H1 (cell line): ENCODE measurements at regions not wholly inside any gene's neighbourhood (a gene's known extent, or its start where the extent isn't known, plus 50 kb on each side); places are given as distances from the start of the nearest gene placed in this dataset.

Source experiments
- CTCF ChIA-PET: fragments of 300-600 bp; sonication (Branson Sonifier 250); formaldehyde crosslinking; loops from one replicate; lab custom pipeline; 2021; ENCODE audit not compliant: partially characterized antibody; lab: Charles Lee
- POLR2A ChIA-PET: fragments of 300-600 bp; sonication (Branson Sonifier 250); formaldehyde crosslinking; loops from one replicate; lab custom pipeline; 2021; ENCODE audit warnings: inconsistent platforms; ENCODE audit not compliant: partially characterized antibody; lab: Charles Lee
- DNase-seq, 2 experiments: peaks; one replicate each; pipeline versions ENCODE4 v3.0.0 to v3.0.0-alpha.2; 2010 to 2022; ENCODE audit warnings: low spot score in 2 of 2, low read depth in 1 of 2, mixed read lengths in 1 of 2
- FAIRE-seq: peaks from 2 replicates; lab custom pipeline; 2011; peaks lifted over from hg19 to GRCh38; lab: Jason Lieb, UNC
- H2AFZ ChIP-seq: 2 replicates; pipeline ENCODE4 v1.8.1; 2012; ENCODE audit warnings: low read length, inconsistent platforms
- H2AK5ac ChIP-seq: 2 replicates; pipeline ENCODE4 v1.6.1; 2013; ENCODE audit warnings: low read depth, low read length
- H2BK120ac ChIP-seq: replicated peaks from 2 replicates; pipeline ENCODE3; 2013; ENCODE audit warnings: low read depth, low read length, inconsistent platforms
- H2BK12ac ChIP-seq: 2 replicates; pipeline ENCODE4 v1.6.1; 2013; ENCODE audit warnings: low read depth, low read length
- H2BK15ac ChIP-seq: 2 replicates; pipeline ENCODE4 v1.6.1; 2013; ENCODE audit warnings: low read length
- H2BK20ac ChIP-seq: 2 replicates; pipeline ENCODE4 v1.6.1; 2013; ENCODE audit warnings: low read length
- H2BK5ac ChIP-seq: 2 replicates; pipeline ENCODE4 v1.6.1; 2013; ENCODE audit warnings: low read depth, low read length
- H3K14ac ChIP-seq: 2 replicates; pipeline ENCODE4 v1.6.1; 2013; ENCODE audit warnings: inconsistent platforms; ENCODE audit not compliant: insufficient read length
- H3K18ac ChIP-seq: 2 replicates; pipeline ENCODE4 v1.6.1; 2013; ENCODE audit warnings: low read length; ENCODE audit errors: extremely low read depth
- H3K23ac ChIP-seq: 2 replicates; pipeline ENCODE4 v1.6.1; 2013; ENCODE audit warnings: inconsistent platforms; ENCODE audit not compliant: insufficient read length
- H3K23me2 ChIP-seq: 2 replicates; pipeline ENCODE4 v1.6.1; 2013; ENCODE audit warnings: low read depth, low read length
- H3K27ac ChIP-seq: 2 replicates; pipeline ENCODE4 v1.6.1; 2011; ENCODE audit warnings: low read depth, low read length, inconsistent platforms
- H3K27me3 ChIP-seq, 4 experiments: replicated peaks in 1 of 4; 1 replicate in 1 of 4; 2 replicates in 3 of 4; pipeline versions ENCODE4 v1.6.1 to v1.8.1; 2011 to 2013; ENCODE audit warnings: low read length in 3 of 4, mild to moderate bottlenecking in 3 of 4, inconsistent platforms in 2 of 4, mixed read lengths in 2 of 4, moderate library complexity in 1 of 4; ENCODE audit not compliant: control insufficient read depth in 3 of 4, insufficient read depth in 3 of 4; ENCODE audit errors: extremely low read depth in 1 of 4
- H3K36me3 ChIP-seq, 4 experiments: 2 replicates each; pipeline versions ENCODE4 v1.6.1 to v1.8.1; 2011 to 2013; ENCODE audit warnings: mild to moderate bottlenecking in 4 of 4, low read length in 3 of 4, moderate library complexity in 2 of 4, control low read depth in 1 of 4, inconsistent platforms in 1 of 4; ENCODE audit not compliant: insufficient read depth in 4 of 4, control insufficient read depth in 2 of 4
- H3K4ac ChIP-seq: replicated peaks from 2 replicates; pipeline ENCODE3; 2013; ENCODE audit warnings: low read length, low read depth, mixed read lengths, inconsistent platforms; ENCODE audit not compliant: insufficient read length
- H3K4me1 ChIP-seq, 4 experiments: replicated peaks in 1 of 4; 1 replicate in 1 of 4; 2 replicates in 3 of 4; pipeline versions ENCODE4 v1.6.1 to v1.8.1; 2011 to 2013; ENCODE audit warnings: low read length in 3 of 4, inconsistent platforms in 2 of 4, mixed read lengths in 1 of 4; ENCODE audit not compliant: insufficient read depth in 4 of 4, control insufficient read depth in 3 of 4
- H3K4me2 ChIP-seq, 2 experiments: 2 replicates each; pipeline versions ENCODE4 v1.6.1 to v1.8.1; 2011 to 2013; ENCODE audit warnings: low read depth in 2 of 2, low read length in 2 of 2, control low read depth in 1 of 2, inconsistent platforms in 1 of 2, mild to moderate bottlenecking in 1 of 2; ENCODE audit not compliant: insufficient read depth in 1 of 2
- H3K4me3 ChIP-seq, 4 experiments: fragments of 200-600, 300-600 bp in 1 of 4; sonication (generic), shearing (Covaris generic), sonication (Bioruptor Twin) in 1 of 4; 2 replicates each; pipeline versions ENCODE4 v1.5.1 to v1.8.1; 2011 to 2016; ENCODE audit warnings: low read length in 4 of 4, low read depth in 3 of 4, control low read depth in 2 of 4, inconsistent platforms in 2 of 4, mild to moderate bottlenecking in 2 of 4, mixed read lengths in 1 of 4, moderate library complexity in 1 of 4; ENCODE audit not compliant: insufficient read depth in 2 of 4; ENCODE audit errors: extremely low read depth in 1 of 4
- H3K56ac ChIP-seq: replicated peaks from 2 replicates; pipeline ENCODE3; 2013; ENCODE audit warnings: low read depth, mild to moderate bottlenecking, mixed read lengths, low read length, inconsistent platforms; ENCODE audit not compliant: insufficient read length
- H3K79me1 ChIP-seq: 2 replicates; pipeline ENCODE4 v1.6.1; 2013; ENCODE audit warnings: low read depth, low read length, control low read depth
- H3K79me2 ChIP-seq, 2 experiments: 2 replicates each; pipeline versions ENCODE4 v1.6.1 to v1.8.1; 2012 to 2013; ENCODE audit warnings: low read length in 2 of 2, mild to moderate bottlenecking in 2 of 2, inconsistent platforms in 1 of 2; ENCODE audit not compliant: insufficient read depth in 2 of 2, control insufficient read depth in 1 of 2
- H3K9ac ChIP-seq, 4 experiments: replicated peaks in 1 of 4; 1 replicate in 1 of 4; 2 replicates in 3 of 4; pipeline versions ENCODE4 v1.6.1 to v1.8.1; 2011 to 2013; ENCODE audit warnings: low read depth in 3 of 4, low read length in 3 of 4, control low read depth in 2 of 4, mild to moderate bottlenecking in 2 of 4, moderate library complexity in 2 of 4, inconsistent platforms in 1 of 4; ENCODE audit errors: extremely low read depth in 1 of 4
- H3K9me3 ChIP-seq, 2 experiments: 2 replicates each; pipeline versions ENCODE4 v1.6.1 to v1.8.1; 2012 to 2013; ENCODE audit warnings: mild to moderate bottlenecking in 2 of 2, moderate library complexity in 2 of 2, control low read depth in 1 of 2, inconsistent platforms in 1 of 2, low read depth in 1 of 2, low read length in 1 of 2, mixed read lengths in 1 of 2; ENCODE audit not compliant: insufficient read depth in 2 of 2
- H4K20me1 ChIP-seq, 2 experiments: replicated peaks in 1 of 2; 2 replicates each; pipeline versions ENCODE3 to v1.8.1; 2011 to 2013; ENCODE audit warnings: inconsistent platforms in 2 of 2, low read length in 2 of 2, mild to moderate bottlenecking in 1 of 2; ENCODE audit not compliant: insufficient read depth in 2 of 2, control insufficient read depth in 1 of 2
- H4K5ac ChIP-seq: 2 replicates; pipeline ENCODE4 v1.6.1; 2013; ENCODE audit warnings: low read length, low read depth, mixed read lengths, inconsistent platforms; ENCODE audit not compliant: insufficient read length
- H4K8ac ChIP-seq: 2 replicates; pipeline ENCODE4 v1.8.0; 2013; ENCODE audit warnings: mild to moderate bottlenecking, moderate library complexity, low read length, inconsistent platforms; ENCODE audit not compliant: insufficient read depth; ENCODE audit errors: extremely low read depth
- H4K91ac ChIP-seq: replicated peaks from 2 replicates; pipeline ENCODE3; 2013; ENCODE audit warnings: low read length, mixed read lengths, inconsistent platforms; ENCODE audit not compliant: insufficient read length
- ASH2L ChIP-seq: fragments of 200-600, 300-600 bp; sonication (generic); IDR thresholded peaks from one replicate; pipeline ENCODE4 v1.7.1; 2017; ENCODE audit warnings: low read length
- BACH1 ChIP-seq: IDR thresholded peaks from 2 replicates; pipeline ENCODE4 v1.6.1; 2012; ENCODE audit warnings: low read length, improper control_type of control experiment
- BCL11A ChIP-seq, 2 experiments: IDR thresholded peaks; one replicate each; pipeline ENCODE4 v1.6.1; 2011; ENCODE audit warnings: low read depth in 2 of 2, low read length in 2 of 2, mild to moderate bottlenecking in 2 of 2
- CBX5 ChIP-seq: fragments of 300-800, 300-1000 bp; sonication (generic); IDR thresholded peaks from 2 replicates; pipeline ENCODE4 v1.7.1; 2016; ENCODE audit warnings: antibody characterized with exemption, low read length, low read depth
- CREB1 ChIP-seq: IDR thresholded peaks from 2 replicates; pipeline ENCODE4 v1.6.1; 2012; ENCODE audit warnings: inconsistent platforms
- FOSL1 ChIP-seq: IDR thresholded peaks from 2 replicates; pipeline ENCODE4 v1.6.1; 2011; ENCODE audit warnings: mild to moderate bottlenecking, low read depth, low read length, moderate library complexity; ENCODE audit not compliant: insufficient read depth
- HDAC6 ChIP-seq: IDR thresholded peaks from one replicate; pipeline ENCODE4 v1.7.1; 2012; ENCODE audit warnings: low read depth, mild to moderate bottlenecking, inconsistent platforms, low read length, moderate library complexity
- JUND ChIP-seq: IDR thresholded peaks from 2 replicates; pipeline ENCODE4 v1.6.1; 2011; ENCODE audit warnings: mild to moderate bottlenecking, improper control_type of control experiment, low read length
- SIN3A ChIP-seq, 2 experiments: IDR thresholded peaks in 1 of 2; conservative IDR thresholded peaks in 1 of 2; 2 replicates each; pipeline ENCODE4 v1.6.1; 2011 to 2012; ENCODE audit warnings: low read length in 2 of 2, improper control_type of control experiment in 1 of 2, low read depth in 1 of 2, mild to moderate bottlenecking in 1 of 2
- SIRT6 ChIP-seq: IDR thresholded peaks from one replicate; pipeline ENCODE4 v1.7.1; 2012; ENCODE audit warnings: low read length, inconsistent platforms
- SIX5 ChIP-seq: IDR thresholded peaks from 2 replicates; pipeline ENCODE4 v1.6.1; 2011; ENCODE audit warnings: mild to moderate bottlenecking, low read depth, low read length
- SRF ChIP-seq: IDR thresholded peaks from 2 replicates; pipeline ENCODE4 v1.6.1; 2011; ENCODE audit warnings: mild to moderate bottlenecking, low read depth, low read length, moderate library complexity
- TAF1 ChIP-seq: IDR thresholded peaks from 2 replicates; pipeline ENCODE4 v1.6.1; 2011; ENCODE audit warnings: mild to moderate bottlenecking, low read depth, low read length
- USF2 ChIP-seq: IDR thresholded peaks from 2 replicates; pipeline ENCODE4 v1.6.1; 2011; ENCODE audit warnings: low read length, improper control_type of control experiment
- YY1 ChIP-seq: IDR thresholded peaks from 2 replicates; pipeline ENCODE4 v1.6.1; 2011; ENCODE audit warnings: low read depth, mild to moderate bottlenecking, low read length
- whole genome bisulfite sequencing, 2 experiments: shearing (Covaris generic) in 1 of 2; methylation state at CpG; one replicate each; pipeline versions ENCODE4 v1.1.6 to v1.1.7; 2013 to 2015; ENCODE audit warnings: low lambda C conversion rate in 2 of 2, mixed read lengths in 2 of 2, inconsistent platforms in 1 of 2, low coverage in 1 of 2, missing lambda C conversion rate in 1 of 2; ENCODE audit not compliant: insufficient replicate concordance in 2 of 2, insufficient coverage in 1 of 2, insufficient read length in 1 of 2; ENCODE audit errors: extremely low coverage in 1 of 2, missing lambda C conversion rate in 1 of 2; 5-methylcytosine and 5-hydroxymethylcytosine counted together
- TF ChIP-seq, protein P1 (sequence below): IDR thresholded peaks from 2 replicates; pipeline ENCODE4 v1.6.1; 2012; ENCODE audit warnings: inconsistent platforms

- Histone ChIP-seq H4K8ac (no peak overlapping the region), H2AFZ (no peak overlapping the region; the same call in 1 of the 2 replicates), H3K27ac (no peak overlapping the region), H3K14ac (no peak overlapping the region), H3K9ac (no peak overlapping the region), H3K4me1 (no peaks in the 10 kb centered on the region), H2BK20ac (no peak overlapping the region), H2BK15ac (no peak overlapping the region), H4K5ac (no peak overlapping the region), H3K79me1 (no peaks in the 10 kb centered on the region), H3K27me3 (no peaks in the 10 kb centered on the region), H3K4me3 (no peak overlapping the region), H3K36me3 (no peaks in the 10 kb centered on the region), H3K4me2 (no peak overlapping the region), H3K4ac (no peak overlapping the region), H2BK12ac (no peak overlapping the region), H3K56ac (no peak overlapping the region), H3K79me2 (no peaks in the 10 kb centered on the region), H3K9me3 (no peaks in the 10 kb centered on the region), H4K20me1 (no peaks in the 10 kb centered on the region), H3K23me2 (no peaks in the 10 kb centered on the region), H3K18ac (no peak overlapping the region), H2BK120ac (no peak overlapping the region), H2BK5ac (no peak overlapping the region), H4K91ac (no peak overlapping the region), H3K23ac (no peak overlapping the region), H2AK5ac (no peak overlapping the region)
- WGBS, 2 experiments: 92% methylated on average over 2 of the region's 2 CpGs; no CpG with 5 or more reads in 1 of the 2 experiments
- CTCF ChIA-PET: interaction anchor here (1.2 to 1.3 kb wide), 2 partner anchors 9 to 53 kb away, joined by 3 to 4 read pairs; no protein-coding TSS in a partner anchor
- POLR2A ChIA-PET: no interaction called here
- DNase-seq (no peak), FAIRE-seq (no peak)
- TF ChIP-seq BCL11A (IDR thresholded peaks at IDR 0.05; ENCODE audit: low read depth in 2 of 2, low read length in 2 of 2) (no peak), HDAC6 (no peak), USF2 (no peak), SIN3A (conservative IDR thresholded peaks at IDR 0.05 in 1 of 2, IDR thresholded peaks at IDR 0.05 in 1 of 2; ENCODE audit: low read depth in 1 of 2, low read length in 2 of 2) (no peak), SIX5 (no peak), YY1 (no peak), FOSL1 (no peak), CREB1 (no peak), TAF1 (no peak), SIRT6 (no peak), JUND (no peak), BACH1 (no peak), CBX5 (no peak), ASH2L (no peak), SRF (no peak)
- TF ChIP-seq, protein P1, sequence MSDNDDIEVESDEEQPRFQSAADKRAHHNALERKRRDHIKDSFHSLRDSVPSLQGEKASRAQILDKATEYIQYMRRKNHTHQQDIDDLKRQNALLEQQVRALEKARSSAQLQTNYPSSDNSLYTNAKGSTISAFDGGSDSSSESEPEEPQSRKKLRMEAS: no peak
These were observed 283.2 kb downstream of the ARL4A start for GRCh38 chr7:12970626-12971025.
